Neural cell (in vitro differentiated cells): ENCODE measurements at regions not wholly inside any gene's neighbourhood (a gene's known extent, or its start where the extent isn't known, plus 50 kb on each side); places are given as distances from the start of the nearest gene placed in this dataset.

Experiments used
- CTCF ChIP-seq: fragments of 450-650 bp; IDR thresholded peaks from 2 replicates; pipeline ENCODE4 v1.5.1; 2014; ENCODE audit warnings: antibody characterized with exemption, mild to moderate bottlenecking, moderate library complexity; ENCODE audit not compliant: poor library complexity, severe bottlenecking
- EP300 ChIP-seq: fragments of 450-650 bp; conservative IDR thresholded peaks from 2 replicates; pipeline ENCODE4 v1.6.1; 2014; ENCODE audit warnings: antibody characterized with exemption, mild to moderate bottlenecking, moderate library complexity; ENCODE audit not compliant: poor library complexity, severe bottlenecking
- EZH2 ChIP-seq: fragments of 200-600, 300-800 bp; shearing (Covaris generic), sonication (generic); IDR thresholded peaks from 2 replicates; pipeline ENCODE4 v1.6.1; 2014; ENCODE audit warnings: antibody characterized with exemption, low read length, borderline replicate concordance, mild to moderate bottlenecking; ENCODE audit not compliant: insufficient read depth, poor library complexity, severe bottlenecking
- POLR2AphosphoS5 ChIP-seq: IDR thresholded peaks from 2 replicates; pipeline ENCODE4 v1.6.1; 2012
- REST ChIP-seq: IDR thresholded peaks from 2 replicates; pipeline ENCODE4 v1.6.1; 2012; ENCODE audit warnings: borderline replicate concordance

GRCh38 chr11:111186308-111186915 lies 59.1 kb upstream of the POU2AF2 start:
- no peak for TF ChIP-seq CTCF
- no peak for TF ChIP-seq EP300
- TF ChIP-seq REST: no peak
- TF ChIP-seq POLR2AphosphoS5: no peak
- TF ChIP-seq EZH2: no peak
